ENCODE measurements at regions not wholly inside any gene's neighbourhood (a gene's known extent, or its start where the extent isn't known, plus 50 kb on each side); places are given as distances from the start of the nearest gene placed in this dataset.

DNA sequence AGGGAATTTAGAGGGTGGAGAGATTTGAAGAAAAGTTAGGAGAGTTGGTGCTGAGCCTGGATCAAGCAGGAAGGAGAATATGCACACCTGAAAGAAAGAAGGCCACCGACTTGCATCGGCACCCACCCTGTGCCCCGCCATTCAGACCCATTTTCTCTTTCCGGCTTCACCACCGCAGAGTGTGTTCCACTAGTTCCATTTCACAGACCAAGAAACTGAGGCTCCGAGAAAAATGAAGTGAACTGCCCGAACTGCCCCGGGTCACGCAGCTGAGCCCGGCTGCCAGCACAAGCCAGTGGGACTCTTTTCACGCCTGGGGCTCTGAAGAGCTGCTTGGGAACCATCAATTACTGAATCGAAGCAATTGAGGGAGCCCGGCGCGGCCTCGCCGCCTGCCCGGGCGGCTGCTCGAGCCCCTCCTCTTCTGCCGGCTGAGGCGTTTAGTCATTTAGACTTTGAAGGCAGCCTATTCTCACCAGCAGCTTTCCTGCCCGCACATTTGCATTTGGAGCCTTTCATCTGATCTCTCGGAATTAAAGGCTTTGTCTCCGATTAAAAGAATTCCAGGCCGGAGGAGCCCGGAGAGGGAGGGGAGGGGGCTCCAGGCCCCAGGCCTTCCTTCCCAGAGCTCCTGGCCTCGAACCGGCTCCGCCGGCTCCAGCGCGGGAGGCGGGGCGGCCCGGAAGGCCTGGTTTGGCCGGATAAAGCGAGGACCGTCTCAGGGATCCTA, 140.2 kb upstream of the PJA1 start:
- DNase-seq (ENCODE audit: low read depth) = no peak

DNA sequence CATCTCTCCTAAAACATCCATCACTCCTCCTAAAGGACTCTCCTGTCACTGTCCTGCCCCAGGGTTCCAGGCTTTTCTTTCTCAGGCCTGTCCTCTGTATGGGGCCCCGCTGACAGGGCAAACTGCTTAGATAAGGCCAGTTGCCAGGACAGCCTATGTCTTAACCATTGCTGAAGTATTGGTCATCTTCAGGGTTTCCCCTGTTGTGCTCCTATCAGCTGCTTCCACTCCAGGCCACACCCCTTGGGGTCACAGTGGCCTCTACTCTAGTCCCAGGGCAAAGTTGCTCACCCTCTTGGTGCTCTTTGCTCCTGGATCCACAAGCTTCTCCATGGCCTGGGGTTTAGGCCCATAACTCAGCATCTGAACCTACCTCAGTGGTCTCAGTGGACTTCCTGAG, 138.0 kb upstream of the PJA1 start:
- no peak for DNase-seq (ENCODE audit: low read depth)

DNA sequence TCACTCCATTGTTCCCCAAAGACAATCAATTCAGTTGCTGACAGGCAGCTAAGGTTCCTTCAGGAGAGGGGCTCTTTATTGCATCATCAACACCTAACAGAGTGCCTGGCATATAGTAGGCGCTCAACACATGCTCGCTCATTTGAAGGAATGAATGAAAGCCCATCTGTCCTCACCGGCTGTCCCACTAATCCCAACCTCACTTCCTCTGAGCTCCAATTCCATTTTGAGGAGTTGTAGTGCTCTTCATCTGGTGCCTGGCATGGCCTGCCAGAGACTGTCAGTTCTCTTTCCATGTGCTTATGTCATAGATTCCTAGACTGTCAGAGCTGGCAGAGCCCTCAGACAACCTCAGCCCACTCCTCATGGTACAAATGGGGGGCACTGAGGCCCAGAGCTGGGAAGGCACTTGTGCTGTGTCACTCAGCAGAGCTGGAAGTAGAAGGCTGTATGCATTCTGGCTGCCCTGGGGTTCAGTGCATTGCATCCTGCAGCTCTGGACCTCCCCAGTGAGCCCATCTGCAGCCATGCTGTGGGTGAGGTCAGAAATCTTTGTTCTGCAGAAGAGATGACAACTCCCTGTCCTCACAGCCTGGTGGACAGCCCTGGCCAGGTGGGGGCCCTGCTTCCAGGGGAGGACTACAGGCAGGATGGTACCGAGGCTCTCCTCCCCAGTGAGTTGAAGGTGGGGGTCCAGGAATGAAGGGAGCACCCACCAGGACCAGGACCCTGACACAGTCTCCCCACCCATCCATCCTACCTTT, 134.9 kb upstream of the PJA1 start:
- DNase-seq (ENCODE audit: low read depth) = no peak

DNA sequence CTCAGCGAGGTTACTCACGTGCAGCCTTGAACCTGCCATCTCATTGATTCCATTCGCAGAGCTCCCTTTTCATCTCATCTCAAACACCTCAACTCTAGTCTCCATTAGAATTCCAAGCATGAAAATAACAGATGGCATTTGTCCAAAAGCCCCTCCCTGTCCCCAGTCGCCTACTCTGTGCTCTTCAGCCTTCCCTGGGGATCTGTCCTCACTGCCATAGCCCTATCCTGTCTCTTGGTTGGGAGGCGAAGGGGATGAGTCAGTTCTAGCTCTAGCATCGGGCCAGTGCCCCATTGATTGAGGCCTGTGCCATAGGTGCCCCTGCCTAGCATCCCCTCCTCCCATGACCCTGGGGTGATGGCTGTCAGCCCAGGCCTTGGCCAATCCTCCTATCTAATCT, 134.0 kb upstream of the PJA1 start:
- DNase-seq (ENCODE audit: low read depth) = no peak

- DNase-seq (ENCODE audit: low read depth) = no peak
Measured at GRCh38 chrX:69298466-69299140, 133.3 kb upstream of the PJA1 start.

DNA sequence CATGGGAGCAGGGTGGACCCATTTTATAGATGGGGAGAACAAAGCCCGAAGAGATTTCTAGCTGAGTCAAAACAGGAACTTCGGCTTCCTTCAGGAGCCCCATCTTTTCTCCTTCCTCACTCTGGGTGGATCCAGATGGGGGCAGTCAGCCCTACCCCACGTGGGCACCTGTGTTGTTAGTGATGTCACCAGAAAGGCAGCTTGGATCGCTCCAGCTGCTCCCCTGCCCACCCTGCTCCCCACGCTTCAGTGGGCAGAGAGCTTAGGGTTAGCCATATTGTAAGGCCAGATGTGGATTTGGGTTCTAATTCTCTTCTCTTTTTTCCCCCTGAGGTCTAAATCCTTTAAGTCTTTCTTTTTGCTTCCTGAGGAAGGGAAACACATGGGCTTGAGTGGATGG, 132.3 kb upstream of the PJA1 start:
- no peak for DNase-seq (ENCODE audit: low read depth)

- DNase-seq (ENCODE audit: low read depth) = no peak
Measured at GRCh38 chrX:69293776-69294601, 128.7 kb upstream of the PJA1 start.

DNA sequence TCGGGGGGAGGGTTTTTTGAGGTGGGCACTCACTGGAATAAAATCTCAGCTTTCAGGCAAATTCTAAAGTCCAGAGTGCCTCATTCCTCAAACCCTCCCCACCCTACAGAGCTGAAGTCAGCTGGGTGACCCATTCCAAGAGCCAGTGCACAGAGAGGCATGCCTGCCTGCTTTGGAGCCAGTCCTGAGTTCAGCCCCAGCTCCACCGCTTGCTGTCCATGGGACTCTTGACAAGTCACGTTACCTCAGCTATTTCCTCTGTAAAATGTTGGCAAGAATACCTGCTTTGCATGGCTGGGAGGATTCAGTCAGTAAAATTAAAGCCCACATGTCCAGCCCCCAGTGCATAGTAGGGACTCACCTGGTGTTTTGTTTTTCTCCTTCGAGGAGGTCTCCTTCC, 125.9 kb upstream of the PJA1 start:
- DNase-seq (ENCODE audit: low read depth) = no peak

DNA sequence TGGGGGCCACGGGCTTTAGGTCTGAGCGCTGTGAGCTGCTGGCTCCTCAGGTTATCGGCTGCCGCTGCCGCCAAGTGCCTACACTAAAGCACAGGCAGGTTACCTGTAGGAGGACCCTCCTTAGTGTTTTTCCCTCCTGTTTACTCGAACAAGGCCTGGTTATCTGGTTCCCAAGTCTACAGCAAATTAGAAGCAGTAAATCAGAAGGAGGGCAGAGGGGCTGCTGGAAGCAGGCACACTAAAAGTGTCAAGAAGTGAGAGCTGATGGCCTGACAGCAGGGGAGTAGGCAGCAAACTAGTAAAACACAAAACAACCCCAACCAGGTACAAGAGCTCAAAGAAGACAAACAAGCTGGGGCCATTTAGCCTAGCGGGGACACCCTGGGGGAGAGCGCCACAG, 125.0 kb upstream of the PJA1 start:
- no peak for DNase-seq (ENCODE audit: low read depth)

- DNase-seq (ENCODE audit: low read depth) = no peak
Measured at GRCh38 chrX:69289793-69290123, 124.5 kb upstream of the PJA1 start.

GRCh38 chrX:69289046-69289792, 124.0 kb upstream of the PJA1 start:
- DNase-seq (ENCODE audit: low read depth) = no peak

DNA sequence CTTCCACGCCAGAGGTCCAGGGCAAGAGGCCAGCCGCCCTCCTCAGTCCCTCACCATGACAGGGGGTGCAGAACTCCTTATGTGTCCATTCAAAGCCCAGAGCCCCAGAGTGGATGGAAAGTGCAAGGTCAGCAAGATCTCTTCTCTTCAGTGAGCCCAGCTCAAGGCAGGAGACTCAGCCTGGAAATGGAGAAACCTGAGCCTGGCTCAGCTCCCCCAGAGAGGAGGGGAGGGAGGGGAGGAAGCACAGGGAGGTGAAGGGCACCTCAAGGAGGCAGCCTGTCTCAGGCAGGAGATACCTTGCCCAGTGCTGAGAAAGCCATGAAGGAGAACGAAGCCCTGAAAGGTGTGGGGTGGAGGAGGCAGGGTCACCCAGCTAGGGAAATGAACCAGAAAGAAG, 121.8 kb upstream of the PJA1 start:
- no peak for DNase-seq (ENCODE audit: low read depth)

- DNase-seq (ENCODE audit: low read depth) = no peak
Measured at GRCh38 chrX:69286565-69286906, 121.3 kb upstream of the PJA1 start.

GRCh38 chrX:69285881-69286564, 120.8 kb upstream of the PJA1 start:
- DNase-seq (ENCODE audit: low read depth) = no peak

GRCh38 chrX:69285401-69285877, 120.2 kb upstream of the PJA1 start:
- no peak for DNase-seq (ENCODE audit: low read depth)

- no peak for DNase-seq (ENCODE audit: low read depth)
Measured at GRCh38 chrX:69284491-69284890, 119.2 kb upstream of the PJA1 start.

DNA sequence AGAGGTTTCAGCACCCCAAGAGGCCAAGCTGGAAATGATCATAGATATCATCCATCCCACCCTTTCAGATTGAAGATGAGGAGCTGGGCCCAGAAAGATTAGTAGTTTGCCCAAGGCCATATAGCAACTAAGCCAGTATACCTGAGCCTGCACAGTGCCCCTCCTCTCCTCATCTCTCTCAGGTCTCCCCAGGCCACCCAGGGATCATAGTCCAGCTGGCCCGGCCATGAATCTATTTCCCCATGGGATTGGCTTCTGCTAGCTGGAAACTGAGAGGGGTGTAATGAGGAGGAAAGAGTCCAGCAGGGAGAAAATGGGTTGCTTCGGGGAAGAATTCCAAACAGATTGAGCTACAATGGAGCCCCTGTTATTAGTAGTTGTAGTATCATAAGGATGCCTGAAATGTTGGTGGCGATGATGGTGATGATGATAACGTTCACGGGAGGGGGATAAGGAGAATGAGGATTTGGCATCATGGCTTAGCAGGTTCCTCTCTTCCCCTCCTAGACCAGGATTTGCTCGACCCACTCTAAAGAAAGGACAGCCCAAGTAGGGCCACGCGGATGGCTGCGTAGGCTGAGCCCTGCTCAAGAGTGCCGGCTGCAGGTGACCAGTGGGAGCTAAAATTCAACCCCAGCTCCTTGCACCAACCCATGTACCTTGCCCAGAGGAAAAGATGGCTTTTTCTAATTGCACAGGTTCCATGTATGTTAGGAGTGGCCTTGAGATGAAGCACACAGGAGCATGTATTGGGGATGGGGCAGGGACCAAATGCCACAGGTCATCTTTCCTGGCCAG, 117.8 kb upstream of the PJA1 start:
- no peak for DNase-seq (ENCODE audit: low read depth)

- DNase-seq (ENCODE audit: low read depth) = no peak
Measured at GRCh38 chrX:69280933-69281332, 115.7 kb upstream of the PJA1 start.

DNA sequence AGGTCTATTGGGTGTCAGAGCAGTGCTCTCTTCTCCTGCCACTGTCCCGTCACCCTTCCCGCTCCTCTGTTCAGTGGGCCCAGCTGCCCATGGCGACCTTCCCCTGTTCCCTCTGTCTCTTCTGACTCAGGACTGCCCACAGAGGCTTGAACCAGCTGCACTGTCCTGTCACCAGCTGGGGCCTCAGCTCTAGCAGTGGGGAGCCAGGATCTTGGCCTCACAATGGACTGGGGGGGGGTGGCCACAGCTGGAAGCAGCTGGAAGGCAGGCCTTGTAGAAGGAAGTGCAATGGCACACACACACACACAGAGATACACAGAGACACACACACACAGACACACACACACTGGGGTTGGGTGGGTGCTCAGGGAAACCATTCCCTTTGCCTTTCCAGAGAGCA, 114.0 kb upstream of the PJA1 start:
- DNase-seq (ENCODE audit: low read depth) = no peak

GRCh38 chrX:69278031-69278687, 112.9 kb upstream of the PJA1 start:
- no peak for DNase-seq (ENCODE audit: low read depth)

All from GM04503 (cell line).